GM13977 (cell line): ENCODE measurements at regions not wholly inside any gene's neighbourhood (a gene's known extent, or its start where the extent isn't known, plus 50 kb on each side); places are given as distances from the start of the nearest gene placed in this dataset.

Experiments used
- DNase-seq: peaks from one replicate; pipeline ENCODE4 v3.0.0; 2012; ENCODE audit warnings: low spot score
- CTCF ChIP-seq: IDR thresholded peaks from 2 replicates; pipeline ENCODE4 v1.5.1; 2012; ENCODE audit warnings: mild to moderate bottlenecking, control low read depth; ENCODE audit not compliant: insufficient read depth; ENCODE audit errors: extremely low read depth, missing control alignments
- in situ Hi-C: fragments of 300-500 bp; cut with MboI; formaldehyde crosslinking; loops from one replicate; pipeline ENCODE4 v1.12.0; 2022; ENCODE audit warnings: low sequenced_read_pairs, low pct_unique_long_range_greater_than_20kb, mixed read lengths, inconsistent platforms; ENCODE audit not compliant: unreplicated experiment

DNA sequence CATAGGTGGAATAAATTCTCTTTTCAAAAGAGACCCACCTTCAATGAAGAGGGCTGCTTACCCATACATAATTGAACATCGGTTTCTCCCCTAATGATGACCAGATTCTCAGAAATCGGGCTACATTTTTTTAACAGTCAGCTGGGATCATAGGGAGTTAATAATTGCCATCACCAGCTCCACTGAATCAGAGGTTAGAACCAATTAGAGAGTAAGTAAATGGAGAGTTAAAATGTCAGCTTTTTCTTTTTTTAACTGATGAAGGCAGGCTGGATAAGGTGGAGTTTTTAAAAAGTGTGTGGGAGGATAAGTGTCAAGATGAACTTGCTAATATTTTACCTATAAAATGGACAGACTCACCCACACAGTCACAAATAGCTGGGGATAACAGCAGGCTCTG lies 584.5 kb upstream of the NR3C2 start:
- TF ChIP-seq CTCF = no peak
- in situ Hi-C loops = no loop called here
- no peak for DNase-seq

GRCh38 chr4:149017002-149017734 lies 575.0 kb upstream of the NR3C2 start:
- no peak for TF ChIP-seq CTCF
- in situ Hi-C loops = no loop called here
- DNase-seq = no peak

GRCh38 chr4:149009223-149009622 lies 567.0 kb upstream of the NR3C2 start:
- no peak for DNase-seq
- in situ Hi-C loops = no loop called here
- TF ChIP-seq CTCF = no peak

GRCh38 chr4:149008415-149009025 lies 566.3 kb upstream of the NR3C2 start:
- DNase-seq = no peak
- TF ChIP-seq CTCF = no peak
- in situ Hi-C loops = no loop called here

DNA sequence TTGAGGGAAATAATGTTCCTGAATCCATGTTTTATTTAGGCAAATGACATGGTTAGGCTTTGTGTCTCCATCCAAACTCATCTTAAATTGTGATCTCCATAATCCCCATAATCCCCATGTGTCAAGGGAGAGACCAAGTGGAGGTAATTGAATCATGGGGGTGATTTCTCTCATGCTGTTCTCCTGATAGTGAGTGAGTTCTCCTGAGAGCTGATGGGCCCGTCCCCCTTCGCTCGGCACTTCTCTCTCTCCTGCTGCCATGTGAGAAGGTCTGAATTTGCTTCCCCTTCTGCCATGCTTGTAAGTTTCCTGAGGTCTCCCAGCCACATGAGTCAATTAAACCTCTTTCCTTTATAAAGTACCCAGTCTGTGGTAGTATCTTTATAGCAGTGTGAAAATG lies 563.0 kb upstream of the NR3C2 start:
- in situ Hi-C loops = no loop called here
- TF ChIP-seq CTCF = no peak
- no peak for DNase-seq

- DNase-seq = no peak
- TF ChIP-seq CTCF = no peak
- in situ Hi-C loops = no loop called here
These were observed 557.7 kb upstream of the NR3C2 start for GRCh38 chr4:148999924-149000323.
